ENCODE measurements at regions not wholly inside any gene's neighbourhood (a gene's known extent, or its start where the extent isn't known, plus 50 kb on each side); places are given as distances from the start of the nearest gene placed in this dataset.

GRCh38 chr2:66948234-66948633, 448.9 kb upstream of the ETAA1 start:
- H3K4me3 ChIP-seq (ENCODE audit: low read length), result no peak overlapping the region
- no peak for TF ChIP-seq CTCF (IDR thresholded peaks at IDR 0.05; ENCODE audit: insufficient read depth, low read depth, low read length, missing control alignments)
- no peak for DNase-seq (ENCODE audit: low read depth)

- no peak overlapping the region for H3K4me3 ChIP-seq (ENCODE audit: low read length)
- TF ChIP-seq CTCF (IDR thresholded peaks at IDR 0.05; ENCODE audit: insufficient read depth, low read depth, low read length, missing control alignments), result no peak
- DNase-seq (ENCODE audit: low read depth), result no peak
These were observed 439.9 kb upstream of the ETAA1 start for GRCh38 chr2:66957198-66957597.

- no peak for DNase-seq (ENCODE audit: low read depth)
- no peak overlapping the region for H3K4me3 ChIP-seq (ENCODE audit: low read length)
- no peak for TF ChIP-seq CTCF (IDR thresholded peaks at IDR 0.05; ENCODE audit: insufficient read depth, low read depth, low read length, missing control alignments)
These were observed 439.5 kb upstream of the ETAA1 start for GRCh38 chr2:66957677-66958076.

DNA sequence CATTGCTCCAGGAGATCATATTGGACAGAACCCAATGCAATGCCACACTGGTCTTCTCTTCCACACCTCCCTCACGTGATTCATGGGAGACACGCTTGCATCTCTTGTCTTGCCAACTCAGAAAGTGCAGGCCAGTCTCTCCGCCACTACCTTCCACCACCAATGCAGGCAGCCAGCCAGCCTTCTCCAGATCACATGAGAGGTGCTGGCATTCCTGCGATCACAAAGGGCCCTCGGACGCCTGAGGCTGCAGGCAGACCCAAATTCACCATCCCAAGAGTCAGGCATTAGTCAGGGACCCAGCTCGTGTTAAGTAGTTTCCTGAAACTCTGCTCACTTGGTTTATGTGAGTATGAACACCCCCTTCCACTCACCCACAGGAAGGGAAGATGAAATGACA, 437.0 kb upstream of the ETAA1 start:
- H3K4me3 ChIP-seq (ENCODE audit: low read length), result no peak overlapping the region
- no peak for DNase-seq (ENCODE audit: low read depth)
- TF ChIP-seq CTCF (IDR thresholded peaks at IDR 0.05; ENCODE audit: insufficient read depth, low read depth, low read length, missing control alignments), result no peak

GRCh38 chr2:66962716-66963115, 434.4 kb upstream of the ETAA1 start:
- H3K4me3 ChIP-seq (ENCODE audit: low read length), result no peak overlapping the region
- DNase-seq (ENCODE audit: low read depth), result no peak
- no peak for TF ChIP-seq CTCF (IDR thresholded peaks at IDR 0.05; ENCODE audit: insufficient read depth, low read depth, low read length, missing control alignments)

- no peak for DNase-seq (ENCODE audit: low read depth)
- TF ChIP-seq CTCF (IDR thresholded peaks at IDR 0.05; ENCODE audit: insufficient read depth, low read depth, low read length, missing control alignments), result no peak
These were observed 430.5 kb upstream of the ETAA1 start for GRCh38 chr2:66966631-66967030.

GRCh38 chr2:66968946-66969345, 428.2 kb upstream of the ETAA1 start:
- DNase-seq (ENCODE audit: low read depth), result no peak
- no peak overlapping the region for H3K4me3 ChIP-seq (ENCODE audit: low read length)
- no peak for TF ChIP-seq CTCF (IDR thresholded peaks at IDR 0.05; ENCODE audit: insufficient read depth, low read depth, low read length, missing control alignments)

More at GRCh38 chr2:66966631-66967030, 430.5 kb upstream of the ETAA1 start:
- H3K4me3 ChIP-seq (ENCODE audit: low read length), result no peak overlapping the region
